ENCODE measurements at regions not wholly inside any gene's neighbourhood (a gene's known extent, or its start where the extent isn't known, plus 50 kb on each side); places are given as distances from the start of the nearest gene placed in this dataset.

GRCh38 chr10:111204838-111205237 is 128.0 kb downstream of the ADRA2A start:
- FAIRE-seq, result no peak

GRCh38 chr10:111206521-111206920 is 129.7 kb downstream of the ADRA2A start:
- FAIRE-seq, result no peak

GRCh38 chr10:111207500-111207899 is 130.7 kb downstream of the ADRA2A start:
- FAIRE-seq, result no peak

GRCh38 chr10:111208951-111209350 is 132.1 kb downstream of the ADRA2A start:
- FAIRE-seq, result no peak

- FAIRE-seq, result no peak
Measured at GRCh38 chr10:111209692-111210091, 132.9 kb downstream of the ADRA2A start.

- FAIRE-seq, result no peak
Measured at GRCh38 chr10:111211241-111211640, 134.4 kb downstream of the ADRA2A start.

- FAIRE-seq, result no peak
Measured at GRCh38 chr10:111211706-111212105, 134.9 kb downstream of the ADRA2A start.

- no peak for FAIRE-seq
Measured at GRCh38 chr10:111221682-111222480, 145.1 kb downstream of the ADRA2A start.

- no peak for FAIRE-seq
Measured at GRCh38 chr10:111222961-111223360, 146.1 kb downstream of the ADRA2A start.

- FAIRE-seq, result no peak
Measured at GRCh38 chr10:111231779-111232178, 154.9 kb downstream of the ADRA2A start.

- FAIRE-seq, result no peak
Measured at GRCh38 chr10:111233439-111233838, 156.6 kb downstream of the ADRA2A start.

GRCh38 chr10:111234234-111234913 is 157.5 kb downstream of the ADRA2A start:
- no peak for FAIRE-seq

- no peak for FAIRE-seq
Measured at GRCh38 chr10:111234914-111235302, 158.1 kb downstream of the ADRA2A start.

GRCh38 chr10:111240348-111240747 is 163.5 kb downstream of the ADRA2A start:
- no peak for FAIRE-seq

GRCh38 chr10:111243126-111243525 is 166.3 kb downstream of the ADRA2A start:
- FAIRE-seq, result no peak

GRCh38 chr10:111246136-111246535 is 169.3 kb downstream of the ADRA2A start:
- no peak for FAIRE-seq

- no peak for FAIRE-seq
Measured at GRCh38 chr10:111246814-111247452, 170.1 kb downstream of the ADRA2A start.

GRCh38 chr10:111247781-111248389 is 171.1 kb downstream of the ADRA2A start:
- no peak for FAIRE-seq

- FAIRE-seq, result no peak
Measured at GRCh38 chr10:111249925-111250324, 173.1 kb downstream of the ADRA2A start.

GRCh38 chr10:111261081-111261615 is 184.3 kb downstream of the ADRA2A start:
- FAIRE-seq, result no peak

GRCh38 chr10:111265341-111265740 is 188.5 kb downstream of the ADRA2A start:
- FAIRE-seq, result no peak

- FAIRE-seq, result no peak
Measured at GRCh38 chr10:111266165-111266564, 189.3 kb downstream of the ADRA2A start.

- FAIRE-seq, result no peak
Measured at GRCh38 chr10:111267673-111268072, 190.8 kb downstream of the ADRA2A start.
